Parathyroid adenoma (tissue), 2 donors: ENCODE measurements at regions not wholly inside any gene's neighbourhood (a gene's known extent, or its start where the extent isn't known, plus 50 kb on each side); places are given as distances from the start of the nearest gene placed in this dataset.

Source experiments
- H2AFZ ChIP-seq: fragments of 300-600 bp; sonication (generic); one replicate; pipeline ENCODE4 v1.7.0; 2017; ENCODE audit warnings: antibody characterized with exemption, mild to moderate bottlenecking
- H3K27ac ChIP-seq: fragments of 300-600 bp; sonication (generic); one replicate; pipeline ENCODE4 v1.7.0; 2017
- H3K27me3 ChIP-seq: fragments of 300-600 bp; sonication (generic); one replicate; pipeline ENCODE4 v1.7.0; 2017; ENCODE audit warnings: low read length; ENCODE audit not compliant: control insufficient read depth, insufficient read depth
- H3K36me3 ChIP-seq: fragments of 300-600 bp; sonication (generic); one replicate; pipeline ENCODE4 v1.7.0; 2017; ENCODE audit warnings: low read length; ENCODE audit not compliant: control insufficient read depth, insufficient read depth
- H3K4me1 ChIP-seq: fragments of 300-600 bp; sonication (generic); one replicate; pipeline ENCODE4 v1.7.0; 2017; ENCODE audit warnings: control low read depth
- H3K4me2 ChIP-seq: fragments of 300-600 bp; sonication (generic); one replicate; pipeline ENCODE4 v1.7.0; 2017; ENCODE audit warnings: low read length
- H3K4me3 ChIP-seq: fragments of 300-600 bp; sonication (generic); one replicate; pipeline ENCODE4 v1.7.0; 2017; ENCODE audit warnings: low read depth, low read length
- H3K79me2 ChIP-seq: fragments of 300-600 bp; sonication (generic); one replicate; pipeline ENCODE4 v1.7.0; 2017; ENCODE audit warnings: control low read depth
- H3K9ac ChIP-seq: fragments of 300-600 bp; sonication (generic); one replicate; pipeline ENCODE4 v1.7.0; 2017; ENCODE audit warnings: mild to moderate bottlenecking
- H3K9me3 ChIP-seq: fragments of 300-600 bp; sonication (generic); one replicate; pipeline ENCODE4 v1.7.0; 2017; ENCODE audit warnings: low read length; ENCODE audit not compliant: control insufficient read depth
- CTCF ChIP-seq: fragments of 300-600 bp; sonication (generic); IDR thresholded peaks from one replicate; pipeline ENCODE4 v1.7.0; 2017; ENCODE audit warnings: antibody characterized with exemption, mild to moderate bottlenecking
- donor health status: primary hyperparathyroidism.

- H3K27me3 ChIP-seq: no peaks in the 10 kb centered on the region
- H3K79me2 ChIP-seq: no peaks in the 10 kb centered on the region
Observed at GRCh38 chr20:1783245-1783644, 112.0 kb upstream of the SIRPA start.

DNA sequence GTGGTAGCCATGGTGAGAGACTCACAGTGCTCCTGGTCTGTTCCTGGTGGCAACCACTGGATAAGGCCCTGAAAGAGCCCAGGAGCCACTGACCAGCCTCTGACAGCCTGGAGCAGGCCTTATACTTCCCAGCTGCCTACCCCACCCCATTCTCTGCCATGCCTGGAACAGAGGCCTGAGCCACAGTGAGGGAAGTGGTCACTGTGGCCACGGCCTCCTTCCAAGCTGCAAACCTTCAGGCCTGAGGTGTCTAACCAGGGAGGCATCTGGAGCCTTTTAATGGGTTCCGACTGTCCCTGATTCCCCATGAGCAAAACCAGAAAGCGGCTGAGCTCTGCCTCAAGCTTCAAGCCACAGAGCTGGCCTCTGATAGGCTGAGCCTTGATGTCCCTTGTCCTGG lies 113.0 kb upstream of the SIRPA start:
- no peaks in the 10 kb centered on the region for H3K9me3 ChIP-seq
- no peak overlapping the region for H3K27ac ChIP-seq
- no peak overlapping the region for H3K4me3 ChIP-seq
- no peak for TF ChIP-seq CTCF
- H3K9ac ChIP-seq: no peak overlapping the region
- no peaks in the 10 kb centered on the region for H3K79me2 ChIP-seq
- no peak overlapping the region for H3K4me2 ChIP-seq
- H2AFZ ChIP-seq: no peak overlapping the region
- no peaks in the 10 kb centered on the region for H3K27me3 ChIP-seq
- no peaks in the 10 kb centered on the region for H3K4me1 ChIP-seq
- H3K36me3 ChIP-seq: no peaks in the 10 kb centered on the region

More at GRCh38 chr20:1783245-1783644, 112.0 kb upstream of the SIRPA start:
- no peaks in the 10 kb centered on the region for H3K4me1 ChIP-seq
- H2AFZ ChIP-seq: no peak overlapping the region
- H3K27ac ChIP-seq: no peak overlapping the region
- no peaks in the 10 kb centered on the region for H3K36me3 ChIP-seq
- H3K4me3 ChIP-seq: no peak overlapping the region
- no peak for TF ChIP-seq CTCF
- H3K4me2 ChIP-seq: no peak overlapping the region
- no peak overlapping the region for H3K9ac ChIP-seq
- H3K9me3 ChIP-seq: no peaks in the 10 kb centered on the region

DNA sequence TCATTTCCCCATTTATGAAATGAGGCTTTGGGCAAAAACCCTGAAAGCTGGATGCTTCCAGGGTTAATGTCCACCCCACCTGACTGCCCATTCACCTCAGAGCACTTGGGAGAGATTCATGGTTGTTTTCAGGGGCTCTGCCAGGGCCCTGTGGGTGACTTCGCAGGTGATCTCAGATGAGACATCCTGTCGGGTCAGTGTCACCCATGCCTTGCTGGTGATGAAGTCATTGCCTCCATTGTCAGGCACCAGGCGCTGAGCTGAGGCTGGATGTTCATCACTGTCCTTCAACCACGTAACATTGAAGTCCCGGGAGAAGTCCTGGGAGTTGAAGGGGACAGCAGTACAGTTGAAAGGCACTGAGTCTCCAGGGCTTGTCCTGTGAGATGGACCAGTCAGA lies 115.6 kb upstream of the SIRPA start:
- H3K27me3 ChIP-seq: no peaks in the 10 kb centered on the region
- H3K4me1 ChIP-seq: peaks cover 5% of the 10 kb centered on the region

GRCh38 chr20:1778338-1778737 lies 116.9 kb upstream of the SIRPA start:
- no peak overlapping the region for H3K27ac ChIP-seq
- no peak overlapping the region for H3K4me2 ChIP-seq
- H3K36me3 ChIP-seq: no peaks in the 10 kb centered on the region
- H3K27me3 ChIP-seq: no peaks in the 10 kb centered on the region
- H3K9ac ChIP-seq: no peak overlapping the region
- H2AFZ ChIP-seq: no peak overlapping the region
- H3K79me2 ChIP-seq: no peaks in the 10 kb centered on the region
- TF ChIP-seq CTCF: no peak
- peaks cover 5% of the 10 kb centered on the region for H3K4me1 ChIP-seq
- no peaks in the 10 kb centered on the region for H3K9me3 ChIP-seq
- H3K4me3 ChIP-seq: no peak overlapping the region

More for the DNA sequence above, 115.6 kb upstream of the SIRPA start:
- H3K79me2 ChIP-seq: no peaks in the 10 kb centered on the region
- no peak overlapping the region for H3K4me2 ChIP-seq
- no peak overlapping the region for H3K4me3 ChIP-seq
- H3K36me3 ChIP-seq: no peaks in the 10 kb centered on the region
- H3K9ac ChIP-seq: no peak overlapping the region
- no peak overlapping the region for H2AFZ ChIP-seq
- H3K9me3 ChIP-seq: no peaks in the 10 kb centered on the region
- no peak for TF ChIP-seq CTCF
- no peak overlapping the region for H3K27ac ChIP-seq

DNA sequence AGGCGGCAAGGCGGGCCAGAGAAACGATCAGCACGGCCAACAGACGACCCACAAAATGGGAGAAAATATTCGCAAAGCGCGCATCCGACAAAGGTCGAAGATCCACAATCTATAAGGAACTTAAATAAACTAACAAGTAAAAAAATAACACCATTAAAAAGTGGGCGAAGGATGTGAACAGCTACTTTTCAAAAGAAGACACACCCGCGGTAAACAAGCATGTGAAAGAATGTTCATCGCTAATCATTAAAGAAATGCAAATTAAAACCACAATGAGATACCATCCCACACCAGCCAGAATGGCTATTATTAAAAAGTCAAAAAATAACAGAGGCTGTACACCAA lies 117.8 kb upstream of the SIRPA start:
- TF ChIP-seq CTCF: no peak
- no peaks in the 10 kb centered on the region for H3K27me3 ChIP-seq
- H3K4me3 ChIP-seq: peak overlapping the region; percentile 64
- peak overlapping the region; percentile 0 for H3K27ac ChIP-seq
- H3K4me2 ChIP-seq: no peak overlapping the region
- H3K36me3 ChIP-seq: no peaks in the 10 kb centered on the region
- peak overlapping the region; percentile 31 for H3K9ac ChIP-seq
- H2AFZ ChIP-seq: peak overlapping the region; percentile 75
- H3K9me3 ChIP-seq: no peaks in the 10 kb centered on the region
- peaks cover 5% of the 10 kb centered on the region for H3K4me1 ChIP-seq
- H3K79me2 ChIP-seq: no peaks in the 10 kb centered on the region
